ENCODE measurements at regions not wholly inside any gene's neighbourhood (a gene's known extent, or its start where the extent isn't known, plus 50 kb on each side); places are given as distances from the start of the nearest gene placed in this dataset.
A peak's percentile ranks its signal among the peaks of the same experiment; 100 is the strongest.
"Not testable (repeated sequence)": the region's sequence is repeated elsewhere in the genome, so short reads cannot be mapped to it uniquely, and the experiment has no call there.

DNA sequence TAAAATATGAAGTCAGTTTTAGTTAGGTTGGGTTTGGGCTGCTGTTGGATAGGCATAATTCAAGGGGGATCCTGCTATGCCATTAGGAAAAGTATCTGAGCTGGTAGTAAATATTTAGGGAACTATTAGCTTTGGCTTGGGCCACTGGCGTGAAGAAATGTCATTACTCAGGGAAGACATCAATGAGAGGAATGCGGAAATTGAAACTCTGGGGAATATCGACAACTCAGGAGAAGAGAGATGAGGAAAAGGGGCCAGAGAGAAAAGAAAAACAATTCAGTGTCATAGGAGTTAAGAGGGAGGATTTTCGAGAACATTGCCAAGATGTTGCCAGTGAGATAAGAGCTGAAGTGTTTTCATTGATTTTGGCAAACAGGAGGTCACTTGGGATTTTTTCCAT, 149.7 kb upstream of the PARD3B start (continued):
- no peak for TF ChIP-seq GLI2 (tag by site-specific recombination; IDR thresholded peaks at IDR 0.05; ENCODE audit: borderline replicate concordance, low read depth)
- no peak for TF ChIP-seq GLI4 (tag by site-specific recombination; IDR thresholded peaks at IDR 0.05)
- TF ChIP-seq ZNF324 (tag by site-specific recombination; IDR thresholded peaks at IDR 0.05) = no peak
- no peak for TF ChIP-seq ZXDB (tag by site-specific recombination; IDR thresholded peaks at IDR 0.05)
- TF ChIP-seq TCF7L2 (IDR thresholded peaks at IDR 0.05; ENCODE audit: borderline replicate concordance, low read depth, low read length) = no peak

DNA sequence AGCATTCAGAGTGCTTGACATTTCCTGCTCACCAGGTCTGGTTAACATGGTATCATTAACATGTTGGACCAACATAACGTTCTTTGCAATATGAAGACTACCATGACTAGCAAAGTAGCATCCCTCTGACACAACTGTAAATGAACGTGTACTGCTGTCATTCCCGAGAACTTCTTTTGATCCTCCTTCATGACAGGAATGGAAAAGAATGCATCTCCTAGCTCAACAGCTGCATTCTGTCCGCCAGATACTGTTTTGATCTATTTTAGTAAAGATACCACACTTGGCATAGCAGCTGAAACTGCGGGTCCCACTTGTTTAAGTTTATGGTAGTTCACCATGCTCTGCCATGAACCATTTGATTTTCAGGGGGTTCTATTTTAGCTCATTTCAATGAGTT, 144.2 kb upstream of the PARD3B start:
- CTCF ChIA-PET = no interaction called here
- Histone ChIP-seq H3K9me3 (ENCODE audit: control insufficient read depth, insufficient read depth, low read depth, low read length) (no peaks in the 10 kb centered on the region), H3K36me3 (ENCODE audit: control insufficient read depth in 2 of 2, insufficient read depth in 1 of 2, low read length in 2 of 2) (no peaks in the 10 kb centered on the region), H3K4me3 (ENCODE audit: low read depth, low read length) (no peak overlapping the region), H3K4me1 (ENCODE audit: control insufficient read depth, insufficient read depth, low read length) (no peaks in the 10 kb centered on the region), H3K27ac (ENCODE audit: extremely low read depth, low read depth, low read length) (no peak overlapping the region)
- POLR2A ChIA-PET = no interaction called here
- TF ChIP-seq ZNF157 (tag by site-specific recombination; IDR thresholded peaks at IDR 0.05) (peak; percentile 60), ZNF707 (tag by site-specific recombination; IDR thresholded peaks at IDR 0.05) (no peak)

DNA sequence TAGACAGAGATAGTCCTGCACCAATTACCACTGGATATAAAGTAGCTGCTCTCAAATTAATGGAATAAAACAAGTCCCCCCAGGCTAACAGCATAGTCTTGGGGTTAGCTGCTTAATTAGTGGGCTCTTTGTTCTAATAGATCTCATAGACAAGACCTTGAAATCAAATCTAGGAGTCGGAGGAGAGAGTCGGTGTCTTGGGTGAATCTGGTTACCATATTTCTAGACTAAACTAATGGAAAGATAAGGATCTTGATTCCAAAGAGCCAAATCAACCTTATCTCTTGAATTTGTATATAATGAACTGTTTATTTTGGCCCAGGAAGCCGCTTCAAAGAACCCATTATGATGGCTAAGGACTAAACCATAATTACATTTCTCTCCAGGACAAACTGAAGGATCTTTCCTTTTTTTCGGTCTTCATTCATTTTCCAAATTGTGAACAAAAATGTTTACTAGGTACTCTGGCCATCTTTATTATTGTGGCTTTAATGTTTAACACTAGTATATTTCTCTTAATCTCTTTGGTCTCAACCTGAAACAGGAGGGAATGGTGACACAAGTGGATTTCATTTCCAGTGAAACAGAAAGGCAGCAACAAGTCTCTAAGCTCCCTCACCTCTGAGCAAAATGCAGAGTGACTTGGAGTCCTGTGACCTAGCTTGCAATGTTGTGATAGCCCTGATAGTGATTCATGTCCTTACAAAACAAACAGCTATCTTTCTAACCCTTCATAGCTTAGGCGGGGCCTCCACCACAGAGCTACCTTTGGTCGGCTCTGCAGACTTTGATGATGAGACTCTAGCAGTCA, 137.9 kb upstream of the PARD3B start:
- Histone ChIP-seq H3K27ac (ENCODE audit: extremely low read depth, low read depth, low read length) (peak overlapping the region; percentile 36), H3K4me3 (ENCODE audit: low read depth, low read length) (no peak overlapping the region), H3K36me3 (ENCODE audit: control insufficient read depth in 2 of 2, insufficient read depth in 1 of 2, low read length in 2 of 2) (no peaks in the 10 kb centered on the region), H3K4me1 (ENCODE audit: control insufficient read depth, insufficient read depth, low read length) (peaks cover 6% of the 10 kb centered on the region; the same call in 1 of the 2 replicates), H3K9me3 (ENCODE audit: control insufficient read depth, insufficient read depth, low read depth, low read length) (no peaks in the 10 kb centered on the region)
- ChIA-PET CTCF (interaction anchor here (0.6 to 1.6 kb wide), 7 partner anchors 13 to 1268 kb away, joined by 3 read pairs; no protein-coding TSS in a partner anchor), POLR2A (interaction anchor here (0.5 kb wide), 1 partner anchor 67 kb away, joined by 6 read pairs; no protein-coding TSS in a partner anchor)
- TF ChIP-seq, protein P1, sequence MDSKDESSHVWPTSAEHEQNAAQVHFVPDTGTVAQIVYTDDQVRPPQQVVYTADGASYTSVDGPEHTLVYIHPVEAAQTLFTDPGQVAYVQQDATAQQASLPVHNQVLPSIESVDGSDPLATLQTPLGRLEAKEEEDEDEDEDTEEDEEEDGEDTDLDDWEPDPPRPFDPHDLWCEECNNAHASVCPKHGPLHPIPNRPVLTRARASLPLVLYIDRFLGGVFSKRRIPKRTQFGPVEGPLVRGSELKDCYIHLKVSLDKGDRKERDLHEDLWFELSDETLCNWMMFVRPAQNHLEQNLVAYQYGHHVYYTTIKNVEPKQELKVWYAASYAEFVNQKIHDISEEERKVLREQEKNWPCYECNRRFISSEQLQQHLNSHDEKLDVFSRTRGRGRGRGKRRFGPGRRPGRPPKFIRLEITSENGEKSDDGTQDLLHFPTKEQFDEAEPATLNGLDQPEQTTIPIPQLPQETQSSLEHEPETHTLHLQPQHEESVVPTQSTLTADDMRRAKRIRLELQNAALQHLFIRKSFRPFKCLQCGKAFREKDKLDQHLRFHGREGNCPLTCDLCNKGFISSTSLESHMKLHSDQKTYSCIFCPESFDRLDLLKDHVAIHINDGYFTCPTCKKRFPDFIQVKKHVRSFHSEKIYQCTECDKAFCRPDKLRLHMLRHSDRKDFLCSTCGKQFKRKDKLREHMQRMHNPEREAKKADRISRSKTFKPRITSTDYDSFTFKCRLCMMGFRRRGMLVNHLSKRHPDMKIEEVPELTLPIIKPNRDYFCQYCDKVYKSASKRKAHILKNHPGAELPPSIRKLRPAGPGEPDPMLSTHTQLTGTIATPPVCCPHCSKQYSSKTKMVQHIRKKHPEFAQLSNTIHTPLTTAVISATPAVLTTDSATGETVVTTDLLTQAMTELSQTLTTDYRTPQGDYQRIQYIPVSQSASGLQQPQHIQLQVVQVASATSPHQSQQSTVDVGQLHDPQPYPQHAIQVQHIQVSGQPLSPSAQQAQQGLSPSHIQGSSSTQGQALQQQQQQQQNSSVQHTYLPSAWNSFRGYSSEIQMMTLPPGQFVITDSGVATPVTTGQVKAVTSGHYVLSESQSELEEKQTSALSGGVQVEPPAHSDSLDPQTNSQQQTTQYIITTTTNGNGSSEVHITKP (tag by site-specific recombination; IDR thresholded peaks at IDR 0.05) = peak; percentile 95
- TF ChIP-seq SCRT1 (tag by site-specific recombination; IDR thresholded peaks at IDR 0.05; ENCODE audit: borderline replicate concordance) = 0 out of 2 replicates have a peak, but pooled peaks have one; percentile 44
- no peak for TF ChIP-seq ZNF24 (tag by site-specific recombination; IDR thresholded peaks at IDR 0.05)
- peak; percentile 65 for TF ChIP-seq SCRT2 (tag by site-specific recombination; IDR thresholded peaks at IDR 0.05)
- TF ChIP-seq ZNF350 (tag by site-specific recombination; IDR thresholded peaks at IDR 0.05) = no peak
- peak; percentile 66; the same call in 1 of the 2 replicates for TF ChIP-seq TCF7L2 (IDR thresholded peaks at IDR 0.05; ENCODE audit: borderline replicate concordance, low read depth, low read length)
- TF ChIP-seq KLF7 (tag by site-specific recombination; IDR thresholded peaks at IDR 0.05; ENCODE audit: borderline replicate concordance) = no peak

DNA sequence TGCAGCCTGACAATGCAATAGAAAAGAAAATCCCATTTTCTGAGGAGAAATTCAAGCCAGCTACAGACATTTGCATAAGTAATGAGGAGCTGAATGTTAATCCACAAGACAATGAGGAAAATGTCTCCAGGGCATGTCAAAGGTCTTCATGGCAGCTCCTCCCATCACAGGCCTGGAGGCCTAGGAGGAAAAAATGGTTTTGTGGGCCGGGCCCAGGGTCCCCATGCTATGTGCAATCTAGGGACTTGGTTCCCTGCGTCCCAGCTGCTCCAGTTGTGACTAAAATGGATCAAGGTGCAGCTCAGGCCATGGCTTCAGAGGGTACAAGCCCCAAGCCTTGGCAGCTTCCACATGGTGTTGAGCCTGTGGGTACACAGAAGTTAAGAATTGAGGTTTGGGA, 132.5 kb upstream of the PARD3B start:
- POLR2A ChIA-PET; H3K36me3 ChIP-seq (ENCODE audit: control insufficient read depth in 2 of 2, insufficient read depth in 1 of 2, low read length in 2 of 2): not testable (repeated sequence)
- TF ChIP-seq SETDB1 (IDR thresholded peaks at IDR 0.05; ENCODE audit: insufficient read length, low read length) (peak; percentile 77), ZNF585B (tag by site-specific recombination; IDR thresholded peaks at IDR 0.05) (peak; percentile 89)

More for the DNA sequence above, 132.5 kb upstream of the PARD3B start:
- H3K4me1 ChIP-seq (ENCODE audit: control insufficient read depth, insufficient read depth, low read length); H3K9me3 ChIP-seq (ENCODE audit: control insufficient read depth, insufficient read depth, low read depth, low read length); H3K4me3 ChIP-seq (ENCODE audit: low read depth, low read length); H3K27ac ChIP-seq (ENCODE audit: extremely low read depth, low read depth, low read length): not testable (repeated sequence)
- CTCF ChIA-PET = interaction anchor here (0.6 kb wide), 1 partner anchor 74 kb away, joined by 3 read pairs; no protein-coding TSS in a partner anchor

Measured in HEK293 (cell line).